Endothelial cell (in vitro differentiated cells): ENCODE measurements at regions not wholly inside any gene's neighbourhood (a gene's known extent, or its start where the extent isn't known, plus 50 kb on each side); places are given as distances from the start of the nearest gene placed in this dataset.
"Not testable (repeated sequence)": the region's sequence is repeated elsewhere in the genome, so short reads cannot be mapped to it uniquely, and the experiment has no call there.

ENCODE experiments used
- DNase-seq: peaks from one replicate; pipeline ENCODE4 v3.0.0; 2021; ENCODE audit warnings: low spot score
- H3K27ac Mint-ChIP-seq: one replicate; pipeline ENCODE4 v1.8.0; 2021; ENCODE audit warnings: mixed read lengths, inconsistent platforms; ENCODE audit not compliant: unreplicated experiment
- H3K27me3 Mint-ChIP-seq: one replicate; pipeline ENCODE4 v1.8.0; 2021; ENCODE audit warnings: mild to moderate bottlenecking, moderate library complexity, mixed read lengths, inconsistent platforms; ENCODE audit not compliant: unreplicated experiment
- H3K36me3 Mint-ChIP-seq: one replicate; pipeline ENCODE4 v1.8.0; 2021; ENCODE audit warnings: mild to moderate bottlenecking, low read depth, mixed read lengths, inconsistent platforms; ENCODE audit not compliant: unreplicated experiment
- H3K4me1 Mint-ChIP-seq: one replicate; pipeline ENCODE4 v1.8.0; 2021; ENCODE audit warnings: mild to moderate bottlenecking, mixed read lengths, inconsistent platforms; ENCODE audit not compliant: unreplicated experiment
- H3K4me3 Mint-ChIP-seq: one replicate; pipeline ENCODE4 v1.8.0; 2021; ENCODE audit warnings: mild to moderate bottlenecking, mixed read lengths, inconsistent platforms; ENCODE audit not compliant: unreplicated experiment
- H3K9me3 Mint-ChIP-seq: one replicate; pipeline ENCODE4 v1.8.0; 2021; ENCODE audit warnings: mixed read lengths, inconsistent platforms; ENCODE audit not compliant: unreplicated experiment
- TF ChIP-seq, protein P1 (sequence below): fragments of 200-600 bp; sonication (generic); IDR thresholded peaks from one replicate; pipeline ENCODE4 v1.5.0; 2021; ENCODE audit warnings: antibody characterized with exemption; ENCODE audit not compliant: unreplicated experiment

DNA sequence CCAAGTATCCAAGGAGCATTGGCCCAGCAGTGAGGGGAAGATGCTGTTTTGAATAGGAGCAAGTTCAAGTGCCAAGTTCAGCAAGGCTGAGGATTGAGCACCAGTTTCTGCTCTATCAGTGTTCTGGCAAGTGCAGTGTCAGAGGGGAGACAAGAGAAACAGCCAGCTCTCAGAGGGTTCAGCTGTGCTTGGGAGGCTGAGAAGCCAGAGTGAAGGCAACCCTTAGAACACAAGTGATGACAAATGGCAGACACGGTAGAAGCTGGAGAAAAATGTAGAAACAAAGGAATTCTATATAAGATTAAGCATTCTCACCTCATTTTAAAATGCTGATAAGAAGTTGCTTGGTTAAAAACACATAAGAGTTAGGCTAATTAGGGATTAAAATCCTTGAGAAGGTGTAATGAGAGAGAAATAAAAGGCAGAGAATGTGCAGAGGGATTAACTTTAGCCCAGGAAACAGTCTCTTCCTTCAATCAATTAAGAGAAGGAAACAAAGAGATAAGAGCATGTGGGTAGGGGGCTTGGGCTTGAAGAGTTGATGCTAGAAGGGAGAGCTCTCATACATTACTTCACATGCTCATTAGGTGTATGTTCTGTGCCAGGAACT is 475.4 kb downstream of the AJAP1 start:
- TF ChIP-seq, protein P1, sequence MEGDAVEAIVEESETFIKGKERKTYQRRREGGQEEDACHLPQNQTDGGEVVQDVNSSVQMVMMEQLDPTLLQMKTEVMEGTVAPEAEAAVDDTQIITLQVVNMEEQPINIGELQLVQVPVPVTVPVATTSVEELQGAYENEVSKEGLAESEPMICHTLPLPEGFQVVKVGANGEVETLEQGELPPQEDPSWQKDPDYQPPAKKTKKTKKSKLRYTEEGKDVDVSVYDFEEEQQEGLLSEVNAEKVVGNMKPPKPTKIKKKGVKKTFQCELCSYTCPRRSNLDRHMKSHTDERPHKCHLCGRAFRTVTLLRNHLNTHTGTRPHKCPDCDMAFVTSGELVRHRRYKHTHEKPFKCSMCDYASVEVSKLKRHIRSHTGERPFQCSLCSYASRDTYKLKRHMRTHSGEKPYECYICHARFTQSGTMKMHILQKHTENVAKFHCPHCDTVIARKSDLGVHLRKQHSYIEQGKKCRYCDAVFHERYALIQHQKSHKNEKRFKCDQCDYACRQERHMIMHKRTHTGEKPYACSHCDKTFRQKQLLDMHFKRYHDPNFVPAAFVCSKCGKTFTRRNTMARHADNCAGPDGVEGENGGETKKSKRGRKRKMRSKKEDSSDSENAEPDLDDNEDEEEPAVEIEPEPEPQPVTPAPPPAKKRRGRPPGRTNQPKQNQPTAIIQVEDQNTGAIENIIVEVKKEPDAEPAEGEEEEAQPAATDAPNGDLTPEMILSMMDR, result no peak
- Mint-ChIP-seq H3K4me3 (peak overlapping the region; percentile 28), H3K27ac (no peak overlapping the region), H3K4me1 (peaks cover 4% of the 10 kb centered on the region), H3K27me3 (peaks cover 1% of the 10 kb centered on the region), H3K36me3 (no peaks in the 10 kb centered on the region), H3K9me3 (no peaks in the 10 kb centered on the region)
- no peak for DNase-seq

DNA sequence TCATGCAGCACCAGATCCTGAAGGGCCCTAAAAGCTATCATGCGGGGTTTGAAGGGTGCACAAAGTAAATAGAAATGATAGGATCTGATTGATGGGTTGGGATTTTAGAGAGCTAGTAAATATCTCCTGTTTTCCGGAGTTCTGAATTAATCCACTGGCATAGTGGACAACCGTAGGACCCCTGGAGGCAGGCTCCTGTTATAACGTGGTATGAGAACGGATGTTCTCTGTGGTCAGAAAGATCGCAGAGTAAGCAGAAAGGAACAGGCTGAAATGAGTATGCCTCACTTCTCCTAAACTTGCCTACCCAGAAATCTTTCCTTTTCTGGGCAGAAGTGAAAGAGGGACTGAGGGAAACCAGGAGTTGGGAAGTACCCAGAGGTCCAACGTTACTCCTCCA is 470.8 kb downstream of the AJAP1 start:
- H3K9me3 Mint-ChIP-seq, result no peaks in the 10 kb centered on the region
- no peak overlapping the region for H3K27ac Mint-ChIP-seq
- TF ChIP-seq, protein P1, result no peak
- H3K36me3 Mint-ChIP-seq, result no peaks in the 10 kb centered on the region
- DNase-seq, result no peak
- H3K27me3 Mint-ChIP-seq, result peaks cover 3% of the 10 kb centered on the region
- no peak overlapping the region for H3K4me3 Mint-ChIP-seq
- peaks cover 4% of the 10 kb centered on the region for H3K4me1 Mint-ChIP-seq

DNA sequence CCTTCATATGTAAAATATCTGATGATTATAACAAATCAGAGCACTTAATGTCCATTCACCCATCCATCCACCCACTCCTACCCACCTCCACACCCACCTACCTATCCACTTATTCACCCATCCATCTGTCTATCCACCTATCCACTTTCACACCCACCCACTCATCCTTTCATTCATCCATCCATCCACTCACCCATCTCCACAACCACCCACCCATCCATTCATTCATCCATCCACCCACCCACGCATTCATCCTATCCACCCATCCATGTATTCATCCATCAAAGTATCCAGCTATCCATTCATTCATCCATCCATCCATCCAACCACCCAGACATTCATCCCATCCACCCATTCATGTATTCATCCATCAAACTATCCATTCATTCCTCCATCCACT is 466.1 kb downstream of the AJAP1 start:
- Mint-ChIP-seq H3K27me3 (peaks cover 3% of the 10 kb centered on the region), H3K4me3 (no peak overlapping the region), H3K4me1 (no peaks in the 10 kb centered on the region), H3K36me3 (no peaks in the 10 kb centered on the region), H3K9me3 (no peaks in the 10 kb centered on the region), H3K27ac (no peak overlapping the region)
- TF ChIP-seq, protein P1, result no peak
- DNase-seq, result no peak

DNA sequence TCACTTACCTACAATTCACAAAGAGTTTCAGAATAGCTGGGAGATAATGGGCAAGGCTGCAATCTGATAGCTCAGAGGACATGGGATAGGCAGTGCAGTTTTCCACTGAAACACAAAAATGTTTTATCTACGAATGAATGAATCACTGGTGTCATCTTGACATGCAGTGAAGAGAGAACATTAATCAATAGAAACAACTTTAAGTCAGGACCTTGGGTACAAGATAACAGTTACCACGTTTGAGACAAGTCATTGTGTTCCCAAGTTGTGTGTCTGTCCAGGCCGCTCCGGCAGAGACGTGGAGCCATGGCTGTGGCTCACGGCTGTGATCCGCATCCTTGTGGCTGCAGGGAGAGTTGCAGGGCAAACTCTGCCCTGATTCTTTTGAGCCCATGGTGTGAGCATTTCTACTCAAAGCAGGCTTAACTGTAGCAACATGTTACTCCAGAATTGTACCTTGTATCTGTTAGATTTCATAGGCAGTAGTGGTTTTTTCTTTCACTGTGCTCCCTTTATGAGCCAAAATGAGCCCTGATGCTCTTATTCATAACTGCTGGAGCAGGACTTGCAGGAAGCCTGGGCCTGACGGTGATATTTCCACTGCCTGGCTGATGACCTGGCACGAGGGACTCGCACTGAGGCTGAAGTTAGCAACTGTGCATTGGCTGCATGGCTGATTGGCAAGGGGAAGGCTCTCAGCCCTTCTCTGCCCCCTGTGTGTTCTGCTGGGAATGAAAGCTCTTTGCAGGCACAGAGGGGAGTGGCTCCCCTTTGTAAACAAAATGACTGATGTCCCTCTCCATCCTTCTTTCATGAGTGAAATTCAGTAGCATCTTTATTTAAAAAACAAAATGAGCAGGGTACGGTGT is 465.2 kb downstream of the AJAP1 start:
- Mint-ChIP-seq H3K4me1 (no peaks in the 10 kb centered on the region), H3K27me3 (peaks cover 5% of the 10 kb centered on the region), H3K9me3 (no peaks in the 10 kb centered on the region), H3K36me3 (no peaks in the 10 kb centered on the region), H3K4me3 (no peak overlapping the region), H3K27ac (no peak overlapping the region)
- TF ChIP-seq, protein P1, result peak; percentile 33
- peak; percentile 29 for DNase-seq

DNA sequence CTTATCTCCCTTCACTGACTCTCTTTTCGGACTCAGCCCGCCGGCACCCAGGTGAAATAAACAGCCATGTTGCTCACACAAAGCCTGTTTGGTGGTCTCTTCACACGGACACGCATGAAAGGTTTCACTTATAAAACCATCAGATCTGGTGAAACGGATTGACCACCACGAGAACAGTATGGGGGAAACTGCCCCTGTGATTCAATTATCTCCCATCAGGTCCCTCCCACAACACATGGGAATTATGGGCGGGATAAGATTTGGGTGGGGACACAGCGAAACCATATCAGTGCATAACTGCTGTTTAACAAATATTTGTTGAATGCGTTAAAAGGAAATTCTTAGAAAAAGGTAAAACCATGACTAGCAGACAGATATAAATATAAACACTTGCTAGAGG is 464.4 kb downstream of the AJAP1 start:
- not testable (repeated sequence) for H3K36me3 Mint-ChIP-seq, H3K4me3 Mint-ChIP-seq, H3K9me3 Mint-ChIP-seq, DNase-seq, H3K27ac Mint-ChIP-seq, H3K27me3 Mint-ChIP-seq, H3K4me1 Mint-ChIP-seq

DNA sequence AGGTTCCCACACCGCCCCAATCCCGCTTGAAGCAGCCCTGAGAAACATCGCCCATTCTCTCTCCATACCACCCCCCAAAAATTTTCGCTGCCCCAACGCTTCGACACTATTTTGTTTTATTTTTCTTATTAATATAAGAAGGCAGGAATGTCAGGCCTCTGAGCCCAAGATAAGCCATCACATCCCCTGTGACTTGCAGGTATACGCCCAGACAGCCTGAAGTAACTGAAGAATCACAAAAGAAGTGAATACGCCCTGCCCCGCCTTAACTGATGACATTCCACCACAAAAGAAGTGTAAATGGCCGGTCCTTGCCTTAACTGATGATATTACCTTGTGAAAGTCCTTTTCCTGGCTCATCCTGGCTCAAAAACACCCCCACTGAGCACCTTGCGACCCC is 463.9 kb downstream of the AJAP1 start:
- not testable (repeated sequence) for H3K36me3 Mint-ChIP-seq, H3K27ac Mint-ChIP-seq, DNase-seq, H3K27me3 Mint-ChIP-seq, H3K4me1 Mint-ChIP-seq, H3K4me3 Mint-ChIP-seq, H3K9me3 Mint-ChIP-seq
